ENCODE measurements at regions not wholly inside any gene's neighbourhood (a gene's known extent, or its start where the extent isn't known, plus 50 kb on each side); places are given as distances from the start of the nearest gene placed in this dataset.

- no peak for TF ChIP-seq CTCF (IDR thresholded peaks at IDR 0.05)
- no peak for TF ChIP-seq POLR2A (IDR thresholded peaks at IDR 0.05)
Observed at GRCh38 chr5:143648696-143649095, 163.3 kb upstream of the HMHB1 start.

Data from body of pancreas (tissue), 4 donors.